H1 (cell line): ENCODE measurements at regions not wholly inside any gene's neighbourhood (a gene's known extent, or its start where the extent isn't known, plus 50 kb on each side); places are given as distances from the start of the nearest gene placed in this dataset.

Source experiments
- CTCF ChIA-PET: fragments of 300-600 bp; sonication (Branson Sonifier 250); formaldehyde crosslinking; loops from one replicate; lab custom pipeline; 2021; ENCODE audit not compliant: partially characterized antibody; lab: Charles Lee
- POLR2A ChIA-PET: fragments of 300-600 bp; sonication (Branson Sonifier 250); formaldehyde crosslinking; loops from one replicate; lab custom pipeline; 2021; ENCODE audit warnings: inconsistent platforms; ENCODE audit not compliant: partially characterized antibody; lab: Charles Lee
- DNase-seq, 2 experiments: peaks; one replicate each; pipeline versions ENCODE4 v3.0.0 to v3.0.0-alpha.2; 2010 to 2022; ENCODE audit warnings: low spot score in 2 of 2, low read depth in 1 of 2, mixed read lengths in 1 of 2
- FAIRE-seq: peaks from 2 replicates; lab custom pipeline; 2011; peaks lifted over from hg19 to GRCh38; lab: Jason Lieb, UNC
- H2AFZ ChIP-seq: 2 replicates; pipeline ENCODE4 v1.8.1; 2012; ENCODE audit warnings: low read length, inconsistent platforms
- H2AK5ac ChIP-seq: 2 replicates; pipeline ENCODE4 v1.6.1; 2013; ENCODE audit warnings: low read depth, low read length
- H2BK120ac ChIP-seq: replicated peaks from 2 replicates; pipeline ENCODE3; 2013; ENCODE audit warnings: low read depth, low read length, inconsistent platforms
- H2BK12ac ChIP-seq: 2 replicates; pipeline ENCODE4 v1.6.1; 2013; ENCODE audit warnings: low read depth, low read length
- H2BK15ac ChIP-seq: 2 replicates; pipeline ENCODE4 v1.6.1; 2013; ENCODE audit warnings: low read length
- H2BK20ac ChIP-seq: 2 replicates; pipeline ENCODE4 v1.6.1; 2013; ENCODE audit warnings: low read length
- H2BK5ac ChIP-seq: 2 replicates; pipeline ENCODE4 v1.6.1; 2013; ENCODE audit warnings: low read depth, low read length
- H3K14ac ChIP-seq: 2 replicates; pipeline ENCODE4 v1.6.1; 2013; ENCODE audit warnings: inconsistent platforms; ENCODE audit not compliant: insufficient read length
- H3K18ac ChIP-seq: 2 replicates; pipeline ENCODE4 v1.6.1; 2013; ENCODE audit warnings: low read length; ENCODE audit errors: extremely low read depth
- H3K23ac ChIP-seq: 2 replicates; pipeline ENCODE4 v1.6.1; 2013; ENCODE audit warnings: inconsistent platforms; ENCODE audit not compliant: insufficient read length
- H3K23me2 ChIP-seq: 2 replicates; pipeline ENCODE4 v1.6.1; 2013; ENCODE audit warnings: low read depth, low read length
- H3K27ac ChIP-seq: 2 replicates; pipeline ENCODE4 v1.6.1; 2011; ENCODE audit warnings: low read depth, low read length, inconsistent platforms
- H3K27me3 ChIP-seq, 4 experiments: replicated peaks in 1 of 4; 1 replicate in 1 of 4; 2 replicates in 3 of 4; pipeline versions ENCODE4 v1.6.1 to v1.8.1; 2011 to 2013; ENCODE audit warnings: low read length in 3 of 4, mild to moderate bottlenecking in 3 of 4, inconsistent platforms in 2 of 4, mixed read lengths in 2 of 4, moderate library complexity in 1 of 4; ENCODE audit not compliant: control insufficient read depth in 3 of 4, insufficient read depth in 3 of 4; ENCODE audit errors: extremely low read depth in 1 of 4
- H3K36me3 ChIP-seq, 4 experiments: 2 replicates each; pipeline versions ENCODE4 v1.6.1 to v1.8.1; 2011 to 2013; ENCODE audit warnings: mild to moderate bottlenecking in 4 of 4, low read length in 3 of 4, moderate library complexity in 2 of 4, control low read depth in 1 of 4, inconsistent platforms in 1 of 4; ENCODE audit not compliant: insufficient read depth in 4 of 4, control insufficient read depth in 2 of 4
- H3K4ac ChIP-seq: replicated peaks from 2 replicates; pipeline ENCODE3; 2013; ENCODE audit warnings: low read length, low read depth, mixed read lengths, inconsistent platforms; ENCODE audit not compliant: insufficient read length
- H3K4me1 ChIP-seq, 4 experiments: replicated peaks in 1 of 4; 1 replicate in 1 of 4; 2 replicates in 3 of 4; pipeline versions ENCODE4 v1.6.1 to v1.8.1; 2011 to 2013; ENCODE audit warnings: low read length in 3 of 4, inconsistent platforms in 2 of 4, mixed read lengths in 1 of 4; ENCODE audit not compliant: insufficient read depth in 4 of 4, control insufficient read depth in 3 of 4
- H3K4me2 ChIP-seq, 2 experiments: 2 replicates each; pipeline versions ENCODE4 v1.6.1 to v1.8.1; 2011 to 2013; ENCODE audit warnings: low read depth in 2 of 2, low read length in 2 of 2, control low read depth in 1 of 2, inconsistent platforms in 1 of 2, mild to moderate bottlenecking in 1 of 2; ENCODE audit not compliant: insufficient read depth in 1 of 2
- H3K4me3 ChIP-seq, 4 experiments: fragments of 200-600, 300-600 bp in 1 of 4; sonication (generic), shearing (Covaris generic), sonication (Bioruptor Twin) in 1 of 4; 2 replicates each; pipeline versions ENCODE4 v1.5.1 to v1.8.1; 2011 to 2016; ENCODE audit warnings: low read length in 4 of 4, low read depth in 3 of 4, control low read depth in 2 of 4, inconsistent platforms in 2 of 4, mild to moderate bottlenecking in 2 of 4, mixed read lengths in 1 of 4, moderate library complexity in 1 of 4; ENCODE audit not compliant: insufficient read depth in 2 of 4; ENCODE audit errors: extremely low read depth in 1 of 4
- H3K56ac ChIP-seq: replicated peaks from 2 replicates; pipeline ENCODE3; 2013; ENCODE audit warnings: low read depth, mild to moderate bottlenecking, mixed read lengths, low read length, inconsistent platforms; ENCODE audit not compliant: insufficient read length
- H3K79me1 ChIP-seq: 2 replicates; pipeline ENCODE4 v1.6.1; 2013; ENCODE audit warnings: low read depth, low read length, control low read depth
- H3K79me2 ChIP-seq, 2 experiments: 2 replicates each; pipeline versions ENCODE4 v1.6.1 to v1.8.1; 2012 to 2013; ENCODE audit warnings: low read length in 2 of 2, mild to moderate bottlenecking in 2 of 2, inconsistent platforms in 1 of 2; ENCODE audit not compliant: insufficient read depth in 2 of 2, control insufficient read depth in 1 of 2
- H3K9ac ChIP-seq, 4 experiments: replicated peaks in 1 of 4; 1 replicate in 1 of 4; 2 replicates in 3 of 4; pipeline versions ENCODE4 v1.6.1 to v1.8.1; 2011 to 2013; ENCODE audit warnings: low read depth in 3 of 4, low read length in 3 of 4, control low read depth in 2 of 4, mild to moderate bottlenecking in 2 of 4, moderate library complexity in 2 of 4, inconsistent platforms in 1 of 4; ENCODE audit errors: extremely low read depth in 1 of 4
- H3K9me3 ChIP-seq, 2 experiments: 2 replicates each; pipeline versions ENCODE4 v1.6.1 to v1.8.1; 2012 to 2013; ENCODE audit warnings: mild to moderate bottlenecking in 2 of 2, moderate library complexity in 2 of 2, control low read depth in 1 of 2, inconsistent platforms in 1 of 2, low read depth in 1 of 2, low read length in 1 of 2, mixed read lengths in 1 of 2; ENCODE audit not compliant: insufficient read depth in 2 of 2
- H4K20me1 ChIP-seq, 2 experiments: replicated peaks in 1 of 2; 2 replicates each; pipeline versions ENCODE3 to v1.8.1; 2011 to 2013; ENCODE audit warnings: inconsistent platforms in 2 of 2, low read length in 2 of 2, mild to moderate bottlenecking in 1 of 2; ENCODE audit not compliant: insufficient read depth in 2 of 2, control insufficient read depth in 1 of 2
- H4K5ac ChIP-seq: 2 replicates; pipeline ENCODE4 v1.6.1; 2013; ENCODE audit warnings: low read length, low read depth, mixed read lengths, inconsistent platforms; ENCODE audit not compliant: insufficient read length
- H4K8ac ChIP-seq: 2 replicates; pipeline ENCODE4 v1.8.0; 2013; ENCODE audit warnings: mild to moderate bottlenecking, moderate library complexity, low read length, inconsistent platforms; ENCODE audit not compliant: insufficient read depth; ENCODE audit errors: extremely low read depth
- H4K91ac ChIP-seq: replicated peaks from 2 replicates; pipeline ENCODE3; 2013; ENCODE audit warnings: low read length, mixed read lengths, inconsistent platforms; ENCODE audit not compliant: insufficient read length
- CTCF ChIP-seq, 3 experiments: IDR thresholded peaks; 1 replicate in 2 of 3; 2 replicates in 1 of 3; pipeline versions ENCODE4 v1.5.1 to v1.6.1; 2011; ENCODE audit warnings: low read length in 3 of 3, mild to moderate bottlenecking in 3 of 3, inconsistent platforms in 2 of 3, low read depth in 1 of 3, moderate library complexity in 1 of 3; ENCODE audit not compliant: insufficient read depth in 1 of 3; ENCODE audit errors: control extremely low read depth in 1 of 3
- HDAC2 ChIP-seq, 2 experiments: fragments of 300-600 bp in 1 of 2; sonication (generic) in 1 of 2; IDR thresholded peaks; 2 replicates each; pipeline ENCODE4 v1.6.1; 2011 to 2012; ENCODE audit warnings: low read depth in 2 of 2, low read length in 2 of 2, mild to moderate bottlenecking in 2 of 2, moderate library complexity in 2 of 2, borderline replicate concordance in 1 of 2, inconsistent platforms in 1 of 2
- KDM4A ChIP-seq: IDR thresholded peaks from one replicate; pipeline ENCODE4 v1.7.1; 2012; ENCODE audit warnings: low read depth, mild to moderate bottlenecking, moderate library complexity, low read length, inconsistent platforms; ENCODE audit not compliant: severe bottlenecking
- POU5F1 ChIP-seq: IDR thresholded peaks from 2 replicates; pipeline ENCODE4 v1.6.1; 2011; ENCODE audit warnings: low read depth, mild to moderate bottlenecking, low read length, moderate library complexity
- WGBS, 2 experiments: shearing (Covaris generic) in 1 of 2; methylation state at CpG; one replicate each; pipeline versions ENCODE4 v1.1.6 to v1.1.7; 2013 to 2015; ENCODE audit warnings: low lambda C conversion rate in 2 of 2, mixed read lengths in 2 of 2, inconsistent platforms in 1 of 2, low coverage in 1 of 2, missing lambda C conversion rate in 1 of 2; ENCODE audit not compliant: insufficient replicate concordance in 2 of 2, insufficient coverage in 1 of 2, insufficient read length in 1 of 2; ENCODE audit errors: extremely low coverage in 1 of 2, missing lambda C conversion rate in 1 of 2; 5-methylcytosine and 5-hydroxymethylcytosine counted together

- Histone ChIP-seq H3K23ac (no peak overlapping the region), H2BK12ac (no peak overlapping the region), H3K18ac (no peak overlapping the region), H2AFZ (no peak overlapping the region), H3K79me1 (no peaks in the 10 kb centered on the region), H2AK5ac (no peak overlapping the region), H4K8ac (no peak overlapping the region), H3K23me2 (no peaks in the 10 kb centered on the region), H3K9ac (no peak overlapping the region), H3K4ac (no peak overlapping the region), H3K14ac (no peak overlapping the region), H2BK20ac (no peak overlapping the region), H3K4me3 (no peak overlapping the region), H3K27me3 (no peaks in the 10 kb centered on the region), H3K79me2 (no peaks in the 10 kb centered on the region), H3K27ac (no peak overlapping the region), H3K4me2 (no peak overlapping the region), H3K4me1 (no peaks in the 10 kb centered on the region), H2BK15ac (no peak overlapping the region), H2BK120ac (no peak overlapping the region), H4K20me1 (no peaks in the 10 kb centered on the region), H4K5ac (no peak overlapping the region), H3K9me3 (no peaks in the 10 kb centered on the region), H3K56ac (no peak overlapping the region), H4K91ac (no peak overlapping the region), H3K36me3 (no peaks in the 10 kb centered on the region), H2BK5ac (no peak overlapping the region)
- no peak for DNase-seq
- CTCF ChIA-PET, result interaction anchor here (1.2 kb wide), 1 partner anchor 38 kb away, joined by 3 read pairs; no protein-coding TSS in a partner anchor
- POLR2A ChIA-PET, result no interaction called here
- WGBS, 2 experiments, result 92% methylated on average over 8 of the region's 8 CpGs; no CpG with 5 or more reads in 1 of the 2 experiments
- no peak for TF ChIP-seq HDAC2 (IDR thresholded peaks at IDR 0.05; ENCODE audit: borderline replicate concordance in 1 of 2, low read depth in 2 of 2, low read length in 2 of 2)
- TF ChIP-seq CTCF (IDR thresholded peaks at IDR 0.05; ENCODE audit: control extremely low read depth in 1 of 3, insufficient read depth in 1 of 3, low read depth in 1 of 3, low read length in 3 of 3), result no peak
- TF ChIP-seq POU5F1, result no peak
- no peak for TF ChIP-seq KDM4A
- no peak for FAIRE-seq
Measured at GRCh38 chr16:80034948-80035663, 434.6 kb upstream of the MAF start.
